ENCODE measurements at regions not wholly inside any gene's neighbourhood (a gene's known extent, or its start where the extent isn't known, plus 50 kb on each side); places are given as distances from the start of the nearest gene placed in this dataset.

GRCh38 chr3:82048711-82049110 lies 287.3 kb upstream of the GBE1 start:
- no peak for ATAC-seq
- no peak for DNase-seq (ENCODE audit: missing footprints)
- intact Hi-C loops (cut with DNase I), result no loop called here

GRCh38 chr3:82044930-82045705 lies 283.7 kb upstream of the GBE1 start:
- intact Hi-C loops (cut with DNase I), result no loop called here
- DNase-seq (ENCODE audit: missing footprints), result no peak
- ATAC-seq, result no peak

GRCh38 chr3:82038556-82038955 lies 277.1 kb upstream of the GBE1 start:
- DNase-seq (ENCODE audit: missing footprints) (no peak), ATAC-seq (no peak)
- intact Hi-C loops (cut with DNase I), result no loop called here

DNA sequence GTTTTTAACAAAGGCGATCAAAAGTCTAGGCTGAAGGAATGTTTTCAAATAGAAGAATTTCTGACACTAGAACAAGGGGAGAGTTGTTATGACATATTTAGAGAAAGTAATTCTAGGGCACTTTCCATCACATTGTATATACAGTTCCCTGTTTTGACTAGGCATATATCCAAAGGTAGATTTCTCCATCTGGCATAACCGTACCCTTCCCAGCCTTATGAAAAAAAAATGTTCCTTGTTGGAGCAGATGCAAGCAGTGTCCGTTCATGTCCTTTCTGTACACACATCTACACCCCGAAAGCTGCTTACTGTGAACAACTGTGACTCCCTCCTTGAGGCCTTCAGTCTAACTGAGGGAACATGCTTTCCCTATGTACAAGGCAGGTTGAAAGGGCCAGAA lies 271.7 kb upstream of the GBE1 start:
- intact Hi-C loops (cut with DNase I), result no loop called here
- DNase-seq (ENCODE audit: missing footprints) (no peak), ATAC-seq (no peak)

DNA sequence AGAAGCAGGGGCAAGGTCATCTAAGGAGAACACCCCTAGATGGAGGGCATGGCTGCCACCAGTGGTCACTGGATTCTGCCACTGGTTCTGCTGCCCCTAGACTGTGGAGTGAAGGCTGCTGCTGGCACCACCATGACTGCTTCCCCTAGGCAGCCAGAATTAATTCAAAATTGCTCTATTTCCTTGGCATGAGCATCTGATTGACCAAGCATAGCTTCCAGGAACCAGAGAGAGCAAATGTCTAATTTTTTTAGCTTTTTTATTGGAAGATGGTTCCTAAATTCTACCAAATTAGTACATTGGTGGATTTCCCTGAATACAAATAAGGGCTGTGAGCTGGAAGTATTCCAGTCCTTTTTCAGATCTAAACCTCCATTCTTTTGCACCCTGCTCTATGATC lies 270.2 kb upstream of the GBE1 start:
- DNase-seq (ENCODE audit: missing footprints) (no peak), ATAC-seq (no peak)
- intact Hi-C loops (cut with DNase I), result no loop called here

- intact Hi-C loops (cut with DNase I), result no loop called here
- no peak for DNase-seq (ENCODE audit: missing footprints)
- ATAC-seq, result peak; percentile 44
Measured at GRCh38 chr3:82030916-82031315, 269.5 kb upstream of the GBE1 start.

GRCh38 chr3:82022836-82023235 lies 261.4 kb upstream of the GBE1 start:
- DNase-seq (ENCODE audit: missing footprints), result no peak
- no peak for ATAC-seq
- intact Hi-C loops (cut with DNase I), result no loop called here

DNA sequence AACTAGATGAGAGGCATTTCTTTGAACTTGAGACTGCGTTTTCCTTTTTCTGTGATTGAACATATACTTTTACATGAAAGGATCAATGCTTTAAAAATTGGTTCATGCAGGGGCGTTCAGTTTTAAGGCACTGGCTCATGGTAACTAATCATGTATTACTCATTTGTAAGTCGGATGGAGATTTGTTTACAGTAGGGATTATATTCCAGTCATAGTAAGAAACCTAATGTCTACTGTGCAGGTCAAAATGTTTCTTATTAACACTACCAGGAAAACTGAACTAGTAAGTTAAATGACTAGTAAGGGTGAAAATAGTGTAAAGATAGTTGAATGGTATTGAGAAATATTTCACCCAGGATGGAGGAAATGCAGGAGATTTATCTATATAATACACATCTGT lies 258.8 kb upstream of the GBE1 start:
- DNase-seq (ENCODE audit: missing footprints), result no peak
- no peak for ATAC-seq
- intact Hi-C loops (cut with DNase I), result no loop called here

GRCh38 chr3:82015241-82015640 lies 253.8 kb upstream of the GBE1 start:
- DNase-seq (ENCODE audit: missing footprints), result no peak
- intact Hi-C loops (cut with DNase I), result no loop called here
- no peak for ATAC-seq

DNA sequence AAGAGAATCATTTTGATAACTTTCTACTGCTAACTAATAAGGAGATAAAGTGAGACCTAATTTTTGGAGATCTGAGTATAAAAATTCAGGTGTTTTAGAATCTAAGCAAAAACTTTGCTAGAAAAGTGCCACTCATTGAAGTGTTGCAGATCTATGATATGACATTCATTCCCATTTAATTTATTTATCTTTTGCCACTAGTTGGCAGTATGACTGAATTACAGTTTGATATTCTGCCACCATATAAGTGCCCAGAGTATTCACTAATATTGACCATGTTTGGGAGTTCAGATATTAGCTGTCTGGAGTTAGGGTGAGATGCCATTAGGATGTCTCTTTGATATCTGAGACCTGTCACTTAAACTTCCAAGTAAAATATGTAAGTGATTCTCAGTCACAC lies 251.3 kb upstream of the GBE1 start:
- no peak for ATAC-seq
- intact Hi-C loops (cut with DNase I), result no loop called here

GRCh38 chr3:82011336-82011735 lies 249.9 kb upstream of the GBE1 start:
- no peak for ATAC-seq
- no peak for DNase-seq (ENCODE audit: missing footprints)
- intact Hi-C loops (cut with DNase I), result no loop called here

More for the DNA sequence above, 251.3 kb upstream of the GBE1 start:
- no peak for DNase-seq (ENCODE audit: missing footprints)

- ATAC-seq (no peak), DNase-seq (ENCODE audit: missing footprints) (no peak)
- intact Hi-C loops (cut with DNase I), result no loop called here
Measured at GRCh38 chr3:82005266-82005665, 243.8 kb upstream of the GBE1 start.

DNA sequence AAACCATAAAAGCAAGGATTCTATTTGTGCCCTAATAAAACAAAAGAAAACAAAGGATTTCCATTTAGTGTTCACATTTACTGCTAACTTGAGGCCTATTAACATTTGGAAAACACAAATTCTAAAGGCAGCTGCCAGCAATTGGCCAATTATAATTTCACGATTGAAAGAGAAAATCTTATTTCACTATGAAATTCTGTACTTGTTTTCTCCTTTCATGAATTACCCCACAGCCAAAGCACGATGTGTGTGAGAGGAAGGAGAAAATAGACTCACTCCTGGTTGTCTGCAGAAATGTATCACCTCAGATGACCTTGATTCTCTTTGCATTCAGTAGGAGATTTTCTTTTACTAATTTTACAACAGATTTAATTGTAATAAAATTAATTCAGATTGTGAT lies 242.8 kb upstream of the GBE1 start:
- DNase-seq (ENCODE audit: missing footprints), result no peak
- intact Hi-C loops (cut with DNase I), result no loop called here
- ATAC-seq, result no peak

GRCh38 chr3:82002986-82003642 lies 241.7 kb upstream of the GBE1 start:
- no peak for DNase-seq (ENCODE audit: missing footprints)
- intact Hi-C loops (cut with DNase I), result no loop called here
- ATAC-seq, result no peak

DNA sequence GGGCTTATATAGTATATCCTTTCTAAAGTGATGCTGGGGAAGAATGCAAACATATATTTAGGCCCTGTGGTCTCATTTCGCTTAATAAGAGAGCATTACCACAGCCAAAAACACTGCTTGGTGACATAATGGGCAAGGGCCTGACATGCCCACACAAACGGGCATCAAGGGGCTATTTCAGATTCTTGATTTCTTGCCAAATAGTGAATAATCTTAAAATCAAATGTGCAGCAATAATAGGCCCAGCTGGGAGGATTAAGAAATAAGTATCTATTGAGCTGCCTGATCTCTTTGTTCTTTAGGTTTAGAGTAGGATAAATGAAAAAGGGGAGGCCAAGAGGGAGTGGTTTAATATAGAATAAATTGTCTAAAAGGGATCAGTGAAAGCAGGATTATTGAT lies 241.0 kb upstream of the GBE1 start:
- DNase-seq (ENCODE audit: missing footprints), result no peak
- intact Hi-C loops (cut with DNase I), result no loop called here
- no peak for ATAC-seq

DNA sequence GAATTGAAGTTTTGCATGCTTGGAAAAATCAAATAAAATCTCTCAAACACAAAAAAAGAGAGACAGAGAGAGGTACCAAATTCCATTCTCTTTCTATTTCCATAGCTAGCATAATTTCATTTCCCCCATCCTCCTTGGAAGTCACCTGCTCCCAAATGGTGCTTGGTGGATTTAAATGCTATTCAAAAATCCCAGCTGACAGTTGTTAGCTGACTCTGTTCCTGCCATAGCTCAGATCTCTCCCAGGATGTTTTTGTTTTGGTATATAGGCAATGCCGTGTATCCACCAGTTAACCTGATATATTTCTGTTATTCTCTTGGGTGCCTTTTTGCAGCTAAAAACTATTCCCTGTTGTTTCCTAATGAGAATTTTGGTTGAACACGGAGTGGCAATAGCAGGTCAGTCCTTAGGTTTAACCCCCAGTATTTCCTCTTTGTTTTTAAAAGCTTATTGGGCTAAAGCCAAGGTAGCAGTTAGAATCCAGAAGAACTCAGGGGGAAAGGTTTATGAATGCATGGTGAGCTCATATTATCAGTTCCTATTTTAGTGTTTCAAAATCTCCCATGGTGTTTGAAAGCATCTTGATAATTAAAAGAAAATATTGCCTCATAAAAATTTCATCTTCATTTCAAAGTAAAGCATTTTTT lies 240.0 kb upstream of the GBE1 start:
- ATAC-seq, result no peak
- no peak for DNase-seq (ENCODE audit: missing footprints)
- intact Hi-C loops (cut with DNase I), result no loop called here

- intact Hi-C loops (cut with DNase I), result no loop called here
- no peak for ATAC-seq
- no peak for DNase-seq (ENCODE audit: missing footprints)
Measured at GRCh38 chr3:82000773-82001172, 239.3 kb upstream of the GBE1 start.

DNA sequence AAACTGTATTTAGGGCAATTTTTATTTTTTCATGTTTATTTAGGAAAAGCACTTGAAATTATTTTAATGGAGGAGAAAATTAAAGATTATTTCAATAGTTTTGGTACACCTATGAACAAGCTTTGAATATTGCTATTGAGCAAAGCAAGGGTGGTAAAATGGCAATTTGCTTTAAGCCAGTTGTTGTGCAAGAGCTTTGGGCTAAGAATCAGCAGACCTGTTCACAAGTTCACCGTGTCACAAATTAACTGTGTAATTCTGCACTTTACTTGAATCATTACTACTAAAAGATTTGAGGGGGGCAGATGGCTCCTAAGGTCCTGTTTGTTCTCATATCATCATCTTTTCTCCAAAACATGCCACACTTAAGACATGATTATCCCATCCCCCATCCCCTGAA lies 238.9 kb upstream of the GBE1 start:
- DNase-seq (ENCODE audit: missing footprints), result no peak
- ATAC-seq, result no peak
- intact Hi-C loops (cut with DNase I), result no loop called here

DNA sequence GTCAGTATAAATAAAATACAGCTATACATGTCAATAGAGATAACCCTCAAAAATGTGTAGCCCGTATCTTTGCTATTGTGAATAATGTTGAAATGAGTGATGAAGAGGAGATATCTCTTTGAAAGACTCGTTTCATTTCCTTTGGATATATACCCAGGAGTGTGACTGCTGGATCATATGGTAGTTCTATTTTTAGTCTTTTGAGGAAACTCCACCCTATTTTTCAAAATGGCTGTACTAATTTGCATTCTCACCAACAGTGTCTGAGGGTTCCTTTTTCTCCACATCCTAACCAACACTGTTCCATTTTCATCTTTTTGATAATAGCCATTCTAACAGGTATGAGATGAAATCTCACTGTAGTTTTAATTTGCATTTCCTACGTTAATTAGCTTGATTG lies 237.5 kb upstream of the GBE1 start:
- ATAC-seq, result no peak
- no peak for DNase-seq (ENCODE audit: missing footprints)
- intact Hi-C loops (cut with DNase I), result no loop called here

- DNase-seq (ENCODE audit: missing footprints) (no peak), ATAC-seq (peak; percentile 46)
- intact Hi-C loops (cut with DNase I), result no loop called here
Measured at GRCh38 chr3:81998139-81998755, 236.8 kb upstream of the GBE1 start.

All from Right ventricle myocardium inferior (tissue), 1 donor.